ENCODE measurements at regions not wholly inside any gene's neighbourhood (a gene's known extent, or its start where the extent isn't known, plus 50 kb on each side); places are given as distances from the start of the nearest gene placed in this dataset.

- Histone ChIP-seq H3K27ac (ENCODE audit: low read length) (no peak overlapping the region), H3K27me3 (ENCODE audit: control insufficient read depth, insufficient read depth, low read length) (peaks cover 3% of the 10 kb centered on the region), H3K4me1 (ENCODE audit: control insufficient read depth, insufficient read depth, low read length) (no peaks in the 10 kb centered on the region), H3K9me3 (ENCODE audit: control insufficient read depth, insufficient read depth, low read depth, low read length) (no peaks in the 10 kb centered on the region), H3K4me3 (ENCODE audit: low read depth in 2 of 2, low read length in 2 of 2) (no peak overlapping the region), H3K36me3 (ENCODE audit: control insufficient read depth, insufficient read depth, low read length) (no peaks in the 10 kb centered on the region)
- CTCF ChIA-PET = no interaction called here
- POLR2A ChIA-PET = no interaction called here
- no TSS peak for BruUV-seq (replicated peaks)
- in situ Hi-C loops (cut with HindIII; ENCODE audit: low pct_unique_long_range_greater_than_20kb, low sequenced_read_pairs) = no loop called here
- TF ChIP-seq CTCF (IDR thresholded peaks at IDR 0.05) (no peak), TCF7L2 (IDR thresholded peaks at IDR 0.05; ENCODE audit: low read depth, low read length) (no peak), POLR2AphosphoS5 (IDR thresholded peaks at IDR 0.05; ENCODE audit: low read depth, low read length) (no peak), REST (IDR thresholded peaks at IDR 0.05; ENCODE audit: insufficient read depth in 1 of 2, low read depth in 2 of 2, low read length in 1 of 2) (no peak), SIN3A (IDR thresholded peaks at IDR 0.05; ENCODE audit: borderline replicate concordance, insufficient read depth, low read depth, low read length) (no peak)
- DNase-seq (ENCODE audit: low read depth, low spot score) (no peak), ATAC-seq (no peak)
- intact Hi-C loops (cut with micrococcal nuclease; ENCODE audit: unreplicated experiment) = no loop called here
These were observed 209.5 kb downstream of the VAPA start for GRCh38 chr18:10122988-10123950.

GRCh38 chr18:10124071-10124470 is 210.3 kb downstream of the VAPA start:
- Histone ChIP-seq H3K4me1 (ENCODE audit: control insufficient read depth, insufficient read depth, low read length) (no peaks in the 10 kb centered on the region), H3K27ac (ENCODE audit: low read length) (no peak overlapping the region), H3K4me3 (ENCODE audit: low read depth in 2 of 2, low read length in 2 of 2) (no peak overlapping the region), H3K9me3 (ENCODE audit: control insufficient read depth, insufficient read depth, low read depth, low read length) (no peaks in the 10 kb centered on the region), H3K27me3 (ENCODE audit: control insufficient read depth, insufficient read depth, low read length) (peaks cover 3% of the 10 kb centered on the region), H3K36me3 (ENCODE audit: control insufficient read depth, insufficient read depth, low read length) (no peaks in the 10 kb centered on the region)
- ATAC-seq (no peak), DNase-seq (ENCODE audit: low read depth, low spot score) (no peak)
- in situ Hi-C loops (cut with HindIII; ENCODE audit: low pct_unique_long_range_greater_than_20kb, low sequenced_read_pairs) (no loop called here), intact Hi-C loops (cut with micrococcal nuclease; ENCODE audit: unreplicated experiment) (no loop called here)
- no peak for TF ChIP-seq SIN3A (IDR thresholded peaks at IDR 0.05; ENCODE audit: borderline replicate concordance, insufficient read depth, low read depth, low read length)
- no peak for TF ChIP-seq CTCF (IDR thresholded peaks at IDR 0.05)
- no peak for TF ChIP-seq POLR2AphosphoS5 (IDR thresholded peaks at IDR 0.05; ENCODE audit: low read depth, low read length)
- TF ChIP-seq TCF7L2 (IDR thresholded peaks at IDR 0.05; ENCODE audit: low read depth, low read length) = no peak
- TF ChIP-seq REST (IDR thresholded peaks at IDR 0.05; ENCODE audit: insufficient read depth in 1 of 2, low read depth in 2 of 2, low read length in 1 of 2) = no peak
- ChIA-PET POLR2A (no interaction called here), CTCF (no interaction called here)
- no TSS peak for BruUV-seq (replicated peaks)

All from Panc1 (cell line).